WTC11 (cell line): ENCODE measurements at regions not wholly inside any gene's neighbourhood (a gene's known extent, or its start where the extent isn't known, plus 50 kb on each side); places are given as distances from the start of the nearest gene placed in this dataset.

Experiments used
- ETV6 ChIP-seq: sonication (generic); formaldehyde crosslinking; IDR thresholded peaks from 2 replicates; pipeline ENCODE4 v1.8.1; 2022; ENCODE audit warnings: mild to moderate bottlenecking, missing genetic modification reagents
- FOXJ3 ChIP-seq: sonication (generic); formaldehyde crosslinking; IDR thresholded peaks from 2 replicates; pipeline ENCODE4 v1.9.0; 2021; ENCODE audit warnings: missing genetic modification reagents, mild to moderate bottlenecking, borderline replicate concordance
- TEAD4 ChIP-seq: sonication (generic); formaldehyde crosslinking; IDR thresholded peaks from 2 replicates; pipeline ENCODE4 v1.8.0; 2022; ENCODE audit warnings: mild to moderate bottlenecking, missing genetic modification reagents
- TF ChIP-seq, protein P1 (sequence below): fragments of 200-600 bp; IDR thresholded peaks from 2 replicates; pipeline ENCODE4 v1.8.0; 2022; ENCODE audit warnings: antibody characterized with exemption
- TF ChIP-seq, protein P2 (sequence below): sonication (generic); formaldehyde crosslinking; IDR thresholded peaks from 2 replicates; pipeline ENCODE4 v1.8.1; 2023; ENCODE audit warnings: mild to moderate bottlenecking, missing genetic modification reagents
- TF ChIP-seq, protein P3 (sequence below): sonication (generic); formaldehyde crosslinking; IDR thresholded peaks from 2 replicates; pipeline ENCODE4 v1.8.0; 2023; ENCODE audit warnings: missing genetic modification reagents
- TF ChIP-seq, protein P4 (sequence below): sonication (generic); formaldehyde crosslinking; IDR thresholded peaks from 2 replicates; pipeline ENCODE4 v1.8.0; 2022; ENCODE audit warnings: mild to moderate bottlenecking, missing genetic modification reagents
- TF ChIP-seq, protein P5 (sequence below): sonication (generic); formaldehyde crosslinking; IDR thresholded peaks from 2 replicates; pipeline ENCODE4 v1.8.1; 2022; ENCODE audit warnings: low read depth, missing genetic modification reagents, borderline replicate concordance
- TF ChIP-seq, protein P6 (sequence below): sonication (generic); formaldehyde crosslinking; IDR thresholded peaks from 2 replicates; pipeline ENCODE4 v1.8.1; 2022; ENCODE audit warnings: mild to moderate bottlenecking, missing genetic modification reagents, moderate library complexity, borderline replicate concordance
- TF ChIP-seq, protein P7 (sequence below): sonication (generic); formaldehyde crosslinking; IDR thresholded peaks from 2 replicates; pipeline ENCODE4 v1.8.1; 2023; ENCODE audit warnings: mild to moderate bottlenecking, missing genetic modification reagents, moderate library complexity

DNA sequence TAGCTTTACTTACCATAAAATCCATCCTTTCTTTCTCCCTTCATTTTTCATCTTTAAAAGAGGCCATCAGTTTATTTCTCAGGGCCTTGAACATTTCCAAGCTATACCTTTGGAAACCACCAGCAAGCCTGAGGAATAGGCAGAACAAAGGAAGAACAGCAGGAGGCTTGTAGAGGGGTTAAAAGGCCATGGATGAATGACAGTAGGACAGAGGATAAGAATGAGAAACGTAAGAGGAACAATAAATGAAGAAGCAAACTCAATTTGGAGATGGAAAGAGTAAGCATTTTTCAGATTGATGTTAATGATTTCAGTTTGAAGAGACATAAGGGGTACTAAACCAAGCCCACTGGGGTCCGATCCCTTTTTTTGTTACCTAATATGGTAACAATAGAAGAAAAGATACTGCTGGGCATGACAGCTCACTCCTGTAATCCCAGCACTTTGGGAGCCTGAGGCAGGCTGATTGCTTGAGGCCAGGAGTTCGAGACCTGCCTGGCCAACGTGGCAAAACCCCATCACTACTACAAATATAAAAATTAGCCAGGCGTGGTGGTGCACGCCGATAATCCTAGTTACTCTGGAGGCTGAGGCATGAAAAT is 106.6 kb upstream of the NMUR2 start:
- TF ChIP-seq, protein P1, sequence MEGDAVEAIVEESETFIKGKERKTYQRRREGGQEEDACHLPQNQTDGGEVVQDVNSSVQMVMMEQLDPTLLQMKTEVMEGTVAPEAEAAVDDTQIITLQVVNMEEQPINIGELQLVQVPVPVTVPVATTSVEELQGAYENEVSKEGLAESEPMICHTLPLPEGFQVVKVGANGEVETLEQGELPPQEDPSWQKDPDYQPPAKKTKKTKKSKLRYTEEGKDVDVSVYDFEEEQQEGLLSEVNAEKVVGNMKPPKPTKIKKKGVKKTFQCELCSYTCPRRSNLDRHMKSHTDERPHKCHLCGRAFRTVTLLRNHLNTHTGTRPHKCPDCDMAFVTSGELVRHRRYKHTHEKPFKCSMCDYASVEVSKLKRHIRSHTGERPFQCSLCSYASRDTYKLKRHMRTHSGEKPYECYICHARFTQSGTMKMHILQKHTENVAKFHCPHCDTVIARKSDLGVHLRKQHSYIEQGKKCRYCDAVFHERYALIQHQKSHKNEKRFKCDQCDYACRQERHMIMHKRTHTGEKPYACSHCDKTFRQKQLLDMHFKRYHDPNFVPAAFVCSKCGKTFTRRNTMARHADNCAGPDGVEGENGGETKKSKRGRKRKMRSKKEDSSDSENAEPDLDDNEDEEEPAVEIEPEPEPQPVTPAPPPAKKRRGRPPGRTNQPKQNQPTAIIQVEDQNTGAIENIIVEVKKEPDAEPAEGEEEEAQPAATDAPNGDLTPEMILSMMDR: no peak
- TF ChIP-seq, protein P2, sequence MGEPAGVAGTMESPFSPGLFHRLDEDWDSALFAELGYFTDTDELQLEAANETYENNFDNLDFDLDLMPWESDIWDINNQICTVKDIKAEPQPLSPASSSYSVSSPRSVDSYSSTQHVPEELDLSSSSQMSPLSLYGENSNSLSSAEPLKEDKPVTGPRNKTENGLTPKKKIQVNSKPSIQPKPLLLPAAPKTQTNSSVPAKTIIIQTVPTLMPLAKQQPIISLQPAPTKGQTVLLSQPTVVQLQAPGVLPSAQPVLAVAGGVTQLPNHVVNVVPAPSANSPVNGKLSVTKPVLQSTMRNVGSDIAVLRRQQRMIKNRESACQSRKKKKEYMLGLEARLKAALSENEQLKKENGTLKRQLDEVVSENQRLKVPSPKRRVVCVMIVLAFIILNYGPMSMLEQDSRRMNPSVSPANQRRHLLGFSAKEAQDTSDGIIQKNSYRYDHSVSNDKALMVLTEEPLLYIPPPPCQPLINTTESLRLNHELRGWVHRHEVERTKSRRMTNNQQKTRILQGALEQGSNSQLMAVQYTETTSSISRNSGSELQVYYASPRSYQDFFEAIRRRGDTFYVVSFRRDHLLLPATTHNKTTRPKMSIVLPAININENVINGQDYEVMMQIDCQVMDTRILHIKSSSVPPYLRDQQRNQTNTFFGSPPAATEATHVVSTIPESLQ: no peak
- TF ChIP-seq, protein P3, sequence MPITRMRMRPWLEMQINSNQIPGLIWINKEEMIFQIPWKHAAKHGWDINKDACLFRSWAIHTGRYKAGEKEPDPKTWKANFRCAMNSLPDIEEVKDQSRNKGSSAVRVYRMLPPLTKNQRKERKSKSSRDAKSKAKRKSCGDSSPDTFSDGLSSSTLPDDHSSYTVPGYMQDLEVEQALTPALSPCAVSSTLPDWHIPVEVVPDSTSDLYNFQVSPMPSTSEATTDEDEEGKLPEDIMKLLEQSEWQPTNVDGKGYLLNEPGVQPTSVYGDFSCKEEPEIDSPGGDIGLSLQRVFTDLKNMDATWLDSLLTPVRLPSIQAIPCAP (CRISPR knock-in tag): no peak
- no peak for TF ChIP-seq ETV6 (CRISPR knock-in tag)
- no peak for TF ChIP-seq TEAD4
- no peak for TF ChIP-seq FOXJ3 (CRISPR knock-in tag)
- TF ChIP-seq, protein P4, sequence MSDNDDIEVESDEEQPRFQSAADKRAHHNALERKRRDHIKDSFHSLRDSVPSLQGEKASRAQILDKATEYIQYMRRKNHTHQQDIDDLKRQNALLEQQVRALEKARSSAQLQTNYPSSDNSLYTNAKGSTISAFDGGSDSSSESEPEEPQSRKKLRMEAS (CRISPR knock-in tag): no peak
- TF ChIP-seq, protein P5, sequence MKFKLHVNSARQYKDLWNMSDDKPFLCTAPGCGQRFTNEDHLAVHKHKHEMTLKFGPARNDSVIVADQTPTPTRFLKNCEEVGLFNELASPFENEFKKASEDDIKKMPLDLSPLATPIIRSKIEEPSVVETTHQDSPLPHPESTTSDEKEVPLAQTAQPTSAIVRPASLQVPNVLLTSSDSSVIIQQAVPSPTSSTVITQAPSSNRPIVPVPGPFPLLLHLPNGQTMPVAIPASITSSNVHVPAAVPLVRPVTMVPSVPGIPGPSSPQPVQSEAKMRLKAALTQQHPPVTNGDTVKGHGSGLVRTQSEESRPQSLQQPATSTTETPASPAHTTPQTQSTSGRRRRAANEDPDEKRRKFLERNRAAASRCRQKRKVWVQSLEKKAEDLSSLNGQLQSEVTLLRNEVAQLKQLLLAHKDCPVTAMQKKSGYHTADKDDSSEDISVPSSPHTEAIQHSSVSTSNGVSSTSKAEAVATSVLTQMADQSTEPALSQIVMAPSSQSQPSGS: no peak
- TF ChIP-seq, protein P6, sequence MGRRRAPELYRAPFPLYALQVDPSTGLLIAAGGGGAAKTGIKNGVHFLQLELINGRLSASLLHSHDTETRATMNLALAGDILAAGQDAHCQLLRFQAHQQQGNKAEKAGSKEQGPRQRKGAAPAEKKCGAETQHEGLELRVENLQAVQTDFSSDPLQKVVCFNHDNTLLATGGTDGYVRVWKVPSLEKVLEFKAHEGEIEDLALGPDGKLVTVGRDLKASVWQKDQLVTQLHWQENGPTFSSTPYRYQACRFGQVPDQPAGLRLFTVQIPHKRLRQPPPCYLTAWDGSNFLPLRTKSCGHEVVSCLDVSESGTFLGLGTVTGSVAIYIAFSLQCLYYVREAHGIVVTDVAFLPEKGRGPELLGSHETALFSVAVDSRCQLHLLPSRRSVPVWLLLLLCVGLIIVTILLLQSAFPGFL (CRISPR knock-in tag): no peak
- TF ChIP-seq, protein P7, sequence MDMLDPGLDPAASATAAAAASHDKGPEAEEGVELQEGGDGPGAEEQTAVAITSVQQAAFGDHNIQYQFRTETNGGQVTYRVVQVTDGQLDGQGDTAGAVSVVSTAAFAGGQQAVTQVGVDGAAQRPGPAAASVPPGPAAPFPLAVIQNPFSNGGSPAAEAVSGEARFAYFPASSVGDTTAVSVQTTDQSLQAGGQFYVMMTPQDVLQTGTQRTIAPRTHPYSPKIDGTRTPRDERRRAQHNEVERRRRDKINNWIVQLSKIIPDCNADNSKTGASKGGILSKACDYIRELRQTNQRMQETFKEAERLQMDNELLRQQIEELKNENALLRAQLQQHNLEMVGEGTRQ: no peak
